Central memory CD8-positive, alpha-beta T cell (primary cell): ENCODE measurements at regions not wholly inside any gene's neighbourhood (a gene's known extent, or its start where the extent isn't known, plus 50 kb on each side); places are given as distances from the start of the nearest gene placed in this dataset.

ENCODE experiments used
- ATAC-seq: fragments of 150-1000 bp; cut with Tn5 transposase; replicated peaks from 2 replicates; pipeline ENCODE4 v1.10.0; 2022; ENCODE audit warnings: mild to moderate bottlenecking, moderate FRiP score, moderate number of reproducible peaks; ENCODE audit not compliant: poor library complexity, severe bottlenecking; ENCODE audit errors: extremely low read depth
- DNase-seq, 2 donors: peaks; one replicate each; pipeline ENCODE4 v3.0.0; 2021; ENCODE audit warnings: low spot score in 2 of 2
- H3K27ac Mint-ChIP-seq: one replicate; pipeline ENCODE4 v1.8.0; 2022; ENCODE audit warnings: low read depth, mild to moderate bottlenecking, moderate library complexity, mixed read lengths
- H3K27me3 Mint-ChIP-seq: one replicate; pipeline ENCODE4 v1.8.0; 2022; ENCODE audit warnings: mixed read lengths
- H3K36me3 Mint-ChIP-seq: one replicate; pipeline ENCODE4 v1.8.0; 2022; ENCODE audit warnings: mild to moderate bottlenecking, moderate library complexity, mixed read lengths; ENCODE audit not compliant: insufficient read depth
- H3K4me1 Mint-ChIP-seq: one replicate; pipeline ENCODE4 v1.8.0; 2022; ENCODE audit warnings: mixed read lengths
- H3K4me3 Mint-ChIP-seq: one replicate; pipeline ENCODE4 v1.8.0; 2022; ENCODE audit warnings: mild to moderate bottlenecking, moderate library complexity, mixed read lengths
- H3K9me3 Mint-ChIP-seq: one replicate; pipeline ENCODE4 v1.8.0; 2022; ENCODE audit warnings: mixed read lengths

GRCh38 chr13:29924482-29925350 lies 74.3 kb upstream of the UBL3 start:
- DNase-seq (no peak), ATAC-seq (no peak)
- no peaks in the 10 kb centered on the region for H3K27me3 Mint-ChIP-seq
- H3K27ac Mint-ChIP-seq = no peak overlapping the region
- H3K36me3 Mint-ChIP-seq = no peaks in the 10 kb centered on the region
- H3K4me3 Mint-ChIP-seq = no peak overlapping the region
- peaks cover 9% of the 10 kb centered on the region for H3K4me1 Mint-ChIP-seq
- H3K9me3 Mint-ChIP-seq = no peaks in the 10 kb centered on the region

DNA sequence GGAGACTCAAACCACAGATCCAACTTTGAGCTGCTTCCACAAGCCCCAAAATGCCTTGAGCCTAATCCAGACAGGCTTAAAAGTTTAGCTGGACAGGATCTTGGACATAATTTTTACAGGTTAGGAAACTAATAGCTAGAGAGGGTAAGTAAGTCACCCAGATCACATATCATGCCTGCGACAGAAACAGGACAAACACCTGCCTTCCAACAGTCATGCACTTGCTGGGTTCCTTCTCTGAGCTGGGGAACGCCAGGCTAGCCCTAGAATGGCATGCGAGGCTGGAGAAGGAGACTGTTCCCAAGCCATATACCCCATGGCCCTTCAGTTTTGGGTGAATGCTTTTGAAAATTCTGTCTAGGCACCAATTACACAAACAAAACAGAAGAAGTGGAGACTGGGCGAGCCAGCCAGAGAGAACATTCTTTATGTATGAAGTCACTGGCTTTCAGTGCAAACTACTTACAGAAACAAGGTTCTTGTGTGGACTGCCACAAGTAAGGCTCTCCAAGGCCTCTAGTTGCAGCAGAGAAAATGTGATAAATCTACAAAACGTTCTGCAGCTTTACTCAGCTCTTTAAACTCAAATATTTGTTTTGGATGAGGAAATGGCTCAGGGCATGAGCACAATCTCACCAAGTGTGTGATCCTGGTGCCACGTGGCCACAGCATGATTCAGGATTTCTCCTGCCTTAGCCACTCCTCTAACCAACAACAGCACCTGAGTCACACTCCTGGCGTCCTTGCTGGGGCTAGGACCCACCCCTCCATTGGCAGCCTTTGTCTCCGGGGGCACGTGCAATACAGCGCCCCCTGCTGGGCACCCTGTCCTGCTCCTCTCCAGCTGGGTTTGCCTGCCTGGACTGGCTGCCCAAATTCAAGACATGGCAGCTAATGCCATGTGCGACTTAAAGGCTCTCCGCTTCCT lies 73.4 kb upstream of the UBL3 start:
- Mint-ChIP-seq H3K4me3 (no peak overlapping the region), H3K4me1 (peaks cover 15% of the 10 kb centered on the region), H3K9me3 (no peaks in the 10 kb centered on the region), H3K27me3 (no peaks in the 10 kb centered on the region), H3K36me3 (no peaks in the 10 kb centered on the region), H3K27ac (no peak overlapping the region)
- ATAC-seq (peak; percentile 46), DNase-seq (peak in 1 of 2 donors; percentile 34)

- Mint-ChIP-seq H3K4me1 (peaks cover 20% of the 10 kb centered on the region), H3K27ac (no peak overlapping the region), H3K36me3 (no peaks in the 10 kb centered on the region), H3K27me3 (no peaks in the 10 kb centered on the region), H3K9me3 (no peaks in the 10 kb centered on the region), H3K4me3 (no peak overlapping the region)
- DNase-seq (no peak), ATAC-seq (no peak)
These were observed 72.5 kb upstream of the UBL3 start for GRCh38 chr13:29922896-29923295.

DNA sequence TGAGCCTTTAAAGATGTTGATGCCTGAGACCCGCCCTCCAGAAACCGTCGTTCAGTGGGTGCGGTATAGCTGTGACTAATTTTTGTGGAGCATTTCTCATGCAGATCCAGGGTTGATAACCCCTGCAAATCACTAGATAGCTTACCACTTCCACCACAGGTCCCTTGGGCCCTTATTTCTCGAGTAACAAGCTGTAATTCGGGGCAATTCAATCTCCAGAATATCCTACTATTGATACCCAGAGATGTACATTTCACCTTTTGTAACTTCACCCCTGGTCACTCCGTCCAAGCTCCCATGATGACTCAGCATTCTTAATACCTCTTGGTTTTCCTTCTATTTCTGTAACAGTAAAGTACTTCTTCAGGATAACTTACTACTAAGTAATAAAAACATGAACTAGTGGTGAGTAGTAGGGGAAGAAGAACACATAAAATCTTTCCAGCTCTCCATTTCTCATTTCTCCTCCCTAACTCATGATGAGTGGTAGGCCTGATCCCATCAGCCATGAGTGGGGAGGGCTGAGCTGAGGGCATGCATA lies 71.9 kb upstream of the UBL3 start:
- ATAC-seq = no peak
- Mint-ChIP-seq H3K36me3 (no peaks in the 10 kb centered on the region), H3K27ac (no peak overlapping the region), H3K9me3 (no peaks in the 10 kb centered on the region), H3K4me1 (peaks cover 20% of the 10 kb centered on the region), H3K27me3 (no peaks in the 10 kb centered on the region), H3K4me3 (no peak overlapping the region)
- DNase-seq = no peak

DNA sequence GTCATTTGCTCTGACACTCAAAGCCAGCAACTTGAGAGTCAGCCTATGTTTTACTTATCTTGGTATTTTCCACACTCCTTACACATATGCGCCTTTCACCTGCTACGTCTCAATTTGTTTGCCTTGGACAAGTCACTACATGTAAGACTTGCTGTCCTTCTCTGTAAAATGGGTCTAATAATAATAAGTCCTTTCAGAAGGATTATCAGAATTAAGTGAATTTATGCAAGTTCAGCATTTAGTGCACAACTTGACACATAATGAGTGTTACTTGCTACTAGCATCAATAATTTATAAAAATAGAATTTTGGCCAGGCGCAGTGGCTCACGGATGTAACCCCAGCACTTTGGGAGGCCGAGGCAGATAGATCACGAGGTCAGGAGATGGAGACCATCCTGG lies 71.1 kb upstream of the UBL3 start:
- Mint-ChIP-seq H3K27me3 (no peaks in the 10 kb centered on the region), H3K4me1 (peaks cover 20% of the 10 kb centered on the region), H3K27ac (no peak overlapping the region), H3K36me3 (no peaks in the 10 kb centered on the region), H3K9me3 (no peaks in the 10 kb centered on the region), H3K4me3 (no peak overlapping the region)
- DNase-seq = no peak
- ATAC-seq = no peak

GRCh38 chr13:29920025-29920643 lies 69.7 kb upstream of the UBL3 start:
- peaks cover 20% of the 10 kb centered on the region for H3K4me1 Mint-ChIP-seq
- H3K27ac Mint-ChIP-seq = no peak overlapping the region
- DNase-seq (no peak), ATAC-seq (no peak)
- no peak overlapping the region for H3K4me3 Mint-ChIP-seq
- no peaks in the 10 kb centered on the region for H3K36me3 Mint-ChIP-seq
- H3K9me3 Mint-ChIP-seq = no peaks in the 10 kb centered on the region
- H3K27me3 Mint-ChIP-seq = no peaks in the 10 kb centered on the region

GRCh38 chr13:29918845-29919244 lies 68.4 kb upstream of the UBL3 start:
- no peak for ATAC-seq
- H3K4me1 Mint-ChIP-seq = peaks cover 11% of the 10 kb centered on the region

GRCh38 chr13:29917650-29918049 lies 67.2 kb upstream of the UBL3 start:
- DNase-seq (no peak), ATAC-seq (no peak)
- Mint-ChIP-seq H3K36me3 (no peaks in the 10 kb centered on the region), H3K27ac (no peak overlapping the region), H3K4me3 (no peak overlapping the region), H3K4me1 (peaks cover 11% of the 10 kb centered on the region), H3K9me3 (no peaks in the 10 kb centered on the region), H3K27me3 (no peaks in the 10 kb centered on the region)

More at GRCh38 chr13:29918845-29919244, 68.4 kb upstream of the UBL3 start:
- H3K27ac Mint-ChIP-seq = no peak overlapping the region
- H3K36me3 Mint-ChIP-seq = no peaks in the 10 kb centered on the region
- no peak for DNase-seq
- H3K27me3 Mint-ChIP-seq = no peaks in the 10 kb centered on the region
- no peak overlapping the region for H3K4me3 Mint-ChIP-seq
- no peaks in the 10 kb centered on the region for H3K9me3 Mint-ChIP-seq

DNA sequence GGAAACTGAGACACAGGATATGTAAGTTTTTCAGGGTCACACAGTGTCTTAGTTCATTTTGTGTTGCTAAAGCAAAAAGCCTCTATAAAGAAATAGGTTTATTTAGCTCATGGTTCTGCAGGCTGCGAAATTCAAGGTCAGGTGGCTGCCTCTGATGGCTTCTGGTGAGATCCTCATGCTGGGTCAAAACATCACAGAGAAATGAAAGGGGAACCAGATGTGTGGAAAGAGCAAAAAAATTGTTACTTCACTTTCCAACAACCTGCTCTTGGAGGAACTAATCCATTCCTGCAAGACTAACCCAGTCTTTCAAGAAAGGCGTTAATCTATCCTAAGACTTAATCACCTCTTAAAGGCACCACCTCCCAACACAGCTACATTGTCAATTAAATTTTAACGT lies 64.2 kb upstream of the UBL3 start:
- no peak overlapping the region for H3K27ac Mint-ChIP-seq
- H3K4me1 Mint-ChIP-seq = peaks cover 11% of the 10 kb centered on the region
- no peak for DNase-seq
- H3K4me3 Mint-ChIP-seq = no peak overlapping the region
- no peak for ATAC-seq
- no peaks in the 10 kb centered on the region for H3K36me3 Mint-ChIP-seq
- H3K27me3 Mint-ChIP-seq = no peaks in the 10 kb centered on the region
- no peaks in the 10 kb centered on the region for H3K9me3 Mint-ChIP-seq

GRCh38 chr13:29911781-29912418 lies 61.5 kb upstream of the UBL3 start:
- Mint-ChIP-seq H3K9me3 (no peaks in the 10 kb centered on the region), H3K27me3 (no peaks in the 10 kb centered on the region), H3K36me3 (no peaks in the 10 kb centered on the region), H3K27ac (no peak overlapping the region), H3K4me1 (peaks cover 6% of the 10 kb centered on the region), H3K4me3 (no peak overlapping the region)
- no peak for DNase-seq
- ATAC-seq = no peak

- no peaks in the 10 kb centered on the region for H3K36me3 Mint-ChIP-seq
- H3K27me3 Mint-ChIP-seq = no peaks in the 10 kb centered on the region
- no peaks in the 10 kb centered on the region for H3K9me3 Mint-ChIP-seq
- H3K27ac Mint-ChIP-seq = no peak overlapping the region
- H3K4me3 Mint-ChIP-seq = no peak overlapping the region
- peaks cover 6% of the 10 kb centered on the region for H3K4me1 Mint-ChIP-seq
- no peak for ATAC-seq
- DNase-seq = no peak
These were observed 59.7 kb upstream of the UBL3 start for GRCh38 chr13:29909975-29910674.
